PFSK-1 (cell line): ENCODE measurements at regions not wholly inside any gene's neighbourhood (a gene's known extent, or its start where the extent isn't known, plus 50 kb on each side); places are given as distances from the start of the nearest gene placed in this dataset.

ENCODE experiments used
- FOXP2 ChIP-seq: optimal IDR thresholded peaks from 2 replicates; pipeline ENCODE3; 2011; ENCODE audit warnings: borderline replicate concordance, control low read depth, inconsistent platforms; ENCODE audit not compliant: insufficient read depth; ENCODE audit errors: extremely low read length, extremely low read depth
- POLR2AphosphoS5 ChIP-seq: IDR thresholded peaks from 2 replicates; pipeline ENCODE4 v1.6.1; 2012; ENCODE audit warnings: low read depth, mild to moderate bottlenecking, control low read depth, low read length, moderate library complexity
- REST ChIP-seq, 2 experiments: IDR thresholded peaks; 2 replicates each; pipeline versions ENCODE4 v1.6.1 to v1.8.0; 2011 to 2012; ENCODE audit warnings: low read depth in 2 of 2, low read length in 2 of 2, control low read depth in 1 of 2, inconsistent platforms in 1 of 2, mild to moderate bottlenecking in 1 of 2, moderate library complexity in 1 of 2; ENCODE audit not compliant: insufficient read depth in 1 of 2
- SIN3A ChIP-seq: IDR thresholded peaks from 2 replicates; pipeline ENCODE4 v1.6.1; 2012; ENCODE audit warnings: mild to moderate bottlenecking, low read length, moderate library complexity, borderline replicate concordance; ENCODE audit not compliant: insufficient read depth
- TAF1 ChIP-seq: IDR thresholded peaks from 2 replicates; pipeline ENCODE4 v1.6.1; 2012; ENCODE audit warnings: low read length, control low read depth, borderline replicate concordance; ENCODE audit not compliant: insufficient read depth

- TF ChIP-seq POLR2AphosphoS5: no peak
- TF ChIP-seq TAF1: no peak
- TF ChIP-seq REST (IDR thresholded peaks at IDR 0.05; ENCODE audit: insufficient read depth in 1 of 2, low read depth in 2 of 2, low read length in 2 of 2): no peak
- no peak for TF ChIP-seq SIN3A
- no peak for TF ChIP-seq FOXP2
These were observed 156.7 kb downstream of the SPRY1 start for GRCh38 chr4:123553279-123553678.

- TF ChIP-seq FOXP2 (no peak), REST (IDR thresholded peaks at IDR 0.05; ENCODE audit: insufficient read depth in 1 of 2, low read depth in 2 of 2, low read length in 2 of 2) (no peak), SIN3A (no peak), POLR2AphosphoS5 (no peak), TAF1 (no peak)
These were observed 157.4 kb downstream of the SPRY1 start for GRCh38 chr4:123553733-123554637.

- TF ChIP-seq FOXP2 (no peak), POLR2AphosphoS5 (no peak), REST (IDR thresholded peaks at IDR 0.05; ENCODE audit: insufficient read depth in 1 of 2, low read depth in 2 of 2, low read length in 2 of 2) (no peak), SIN3A (no peak), TAF1 (no peak)
These were observed 158.2 kb downstream of the SPRY1 start for GRCh38 chr4:123554801-123555232.

GRCh38 chr4:123555233-123555806 is 158.7 kb downstream of the SPRY1 start:
- TF ChIP-seq FOXP2: no peak
- no peak for TF ChIP-seq REST (IDR thresholded peaks at IDR 0.05; ENCODE audit: insufficient read depth in 1 of 2, low read depth in 2 of 2, low read length in 2 of 2)
- no peak for TF ChIP-seq TAF1
- TF ChIP-seq POLR2AphosphoS5: no peak
- no peak for TF ChIP-seq SIN3A
